Kidney tubule cell (primary cell): ENCODE measurements at regions not wholly inside any gene's neighbourhood (a gene's known extent, or its start where the extent isn't known, plus 50 kb on each side); places are given as distances from the start of the nearest gene placed in this dataset.
"Not testable (repeated sequence)": the region's sequence is repeated elsewhere in the genome, so short reads cannot be mapped to it uniquely, and the experiment has no call there.

ENCODE experiments used
- DNase-seq: peaks from one replicate; pipeline ENCODE4 v3.0.0-alpha.2; 2018; ENCODE audit warnings: low spot score

DNA sequence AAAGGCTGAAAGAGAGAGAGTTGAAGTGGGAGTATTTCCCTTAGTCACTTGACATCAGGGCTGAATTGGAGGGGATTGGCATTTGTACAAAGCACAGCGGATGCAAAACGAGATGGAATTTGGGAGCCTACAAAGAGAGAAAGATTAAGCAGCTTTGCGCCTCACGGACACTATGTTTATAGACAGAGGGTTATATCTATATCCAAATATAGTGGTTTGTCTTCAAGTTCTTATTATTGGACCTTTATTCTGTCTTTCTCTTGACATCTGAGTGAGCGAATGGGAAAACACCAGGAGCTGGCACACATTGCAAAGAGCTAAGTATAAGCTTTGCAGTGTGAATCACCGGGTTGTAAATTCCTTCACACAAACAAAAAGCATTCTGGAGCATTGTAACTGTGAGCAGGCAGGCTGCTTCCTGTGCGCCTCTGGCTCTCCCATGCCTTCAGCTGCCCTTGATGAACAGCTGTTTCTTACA is 500.2 kb downstream of the STIM2 start:
- DNase-seq: peak; percentile 43

DNA sequence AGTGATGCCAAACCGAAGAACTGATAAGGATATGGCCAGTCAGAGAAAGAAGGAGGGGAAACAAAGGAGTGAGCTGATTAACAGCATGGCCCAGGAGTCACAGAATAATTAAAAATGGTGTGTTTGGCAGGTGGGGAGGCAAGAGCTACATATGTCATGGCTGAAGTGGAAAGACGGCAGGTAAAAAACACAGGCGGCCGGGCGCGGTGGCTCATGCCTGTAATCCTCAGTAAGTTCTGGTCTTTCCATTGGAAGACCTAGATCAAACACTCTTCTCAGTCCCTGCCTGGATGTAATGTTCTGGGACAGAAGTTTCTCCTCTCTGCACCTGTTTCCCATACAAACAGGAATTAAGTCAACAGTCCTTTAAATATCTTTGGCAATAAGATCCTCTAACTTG is 503.9 kb downstream of the STIM2 start:
- no peak for DNase-seq

DNA sequence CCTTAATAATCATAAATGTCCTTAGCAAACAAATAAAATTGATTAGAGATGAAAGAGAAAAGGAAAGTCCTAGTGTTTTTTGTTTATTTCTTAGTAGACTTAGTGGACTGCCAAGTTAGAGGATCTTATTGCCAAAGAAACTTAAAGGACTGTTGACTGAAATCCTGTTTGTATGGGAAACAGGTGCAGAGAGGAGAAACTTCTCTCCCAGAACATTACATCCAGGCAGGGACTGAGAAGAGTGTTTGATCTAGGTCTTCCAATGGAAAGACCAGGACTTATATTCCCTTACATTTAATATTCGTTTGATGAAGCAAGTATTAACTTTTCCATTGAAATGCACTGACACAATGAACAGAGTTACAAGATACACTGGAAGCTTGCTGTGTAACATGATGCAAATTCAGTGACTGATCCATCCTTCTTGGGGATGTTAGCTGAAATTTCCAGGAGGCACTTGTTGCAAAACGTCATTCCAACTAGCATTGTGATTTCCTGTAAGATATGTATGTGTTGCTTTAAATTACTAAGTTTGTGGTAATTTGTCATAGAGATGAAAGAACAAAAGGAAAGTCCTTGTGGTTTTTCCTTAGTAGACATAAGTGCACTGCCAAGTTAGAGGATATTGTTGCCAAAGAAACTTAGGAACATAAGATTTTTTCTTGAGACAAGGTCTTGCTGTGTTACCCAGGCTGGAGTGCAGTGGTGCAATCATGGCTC is 505.6 kb downstream of the STIM2 start:
- peak; percentile 8 for DNase-seq

GRCh38 chr4:27368781-27369180 is 508.1 kb downstream of the STIM2 start:
- no peak for DNase-seq

GRCh38 chr4:27381815-27382214 is 521.2 kb downstream of the STIM2 start:
- no peak for DNase-seq

DNA sequence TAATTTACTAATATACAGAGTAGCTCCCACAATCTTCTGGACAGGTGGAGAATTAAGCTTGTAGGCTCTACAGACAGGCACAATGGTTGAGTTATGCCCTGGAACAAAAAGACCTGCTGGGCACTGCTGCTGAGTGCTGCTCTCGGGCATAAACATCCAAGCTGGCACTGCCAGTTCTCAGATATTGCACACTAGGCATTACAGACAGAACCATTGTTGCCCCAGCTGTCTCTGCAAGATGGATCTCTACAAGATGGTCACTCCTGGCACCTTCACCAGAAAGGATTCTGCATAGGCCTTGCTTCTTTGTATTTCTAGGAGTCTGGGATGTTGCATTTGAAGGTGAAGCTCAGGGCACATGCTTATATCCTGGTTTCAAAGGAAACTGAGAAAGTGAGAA is 527.1 kb downstream of the STIM2 start:
- no peak for DNase-seq

DNA sequence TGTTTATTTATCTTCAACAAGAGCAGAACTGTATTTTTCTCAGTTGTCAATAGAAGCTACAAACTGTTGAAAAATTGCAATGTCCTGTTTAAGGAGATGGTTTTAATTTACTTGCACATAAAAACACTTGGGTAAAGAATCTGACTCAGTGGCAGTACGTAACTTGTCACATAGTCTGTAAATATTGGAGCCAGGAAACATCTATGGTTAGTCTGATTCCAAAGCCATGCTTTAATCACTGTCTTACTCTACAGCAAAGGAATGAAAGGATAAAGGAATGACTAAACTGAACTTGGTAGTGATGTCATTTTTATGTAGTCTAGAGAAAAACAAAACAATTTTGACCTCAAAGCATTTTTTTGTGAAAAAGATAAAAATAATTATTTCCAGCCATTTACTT is 537.2 kb downstream of the STIM2 start:
- DNase-seq: peak; percentile 51

GRCh38 chr4:27398631-27399310 is 538.1 kb downstream of the STIM2 start:
- no peak for DNase-seq

DNA sequence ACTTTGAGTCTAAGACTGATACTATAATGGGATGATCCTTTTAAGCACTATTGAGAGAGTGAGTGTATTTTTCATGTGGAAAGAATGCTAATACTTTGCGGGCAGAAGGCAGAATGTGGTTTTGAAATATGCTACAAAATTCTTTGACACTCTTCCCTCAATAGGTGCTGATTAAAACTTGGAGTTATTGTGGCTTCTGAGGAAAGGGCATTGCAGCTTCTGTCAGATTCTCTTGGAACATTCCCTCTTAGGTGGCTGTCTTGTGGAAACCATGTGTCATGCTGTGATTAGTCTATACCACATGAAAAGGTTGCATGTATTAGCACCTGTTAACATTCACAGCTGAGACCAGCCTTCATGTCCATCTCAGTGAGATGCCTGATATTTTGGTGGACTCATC is 547.0 kb downstream of the STIM2 start:
- no peak for DNase-seq

DNA sequence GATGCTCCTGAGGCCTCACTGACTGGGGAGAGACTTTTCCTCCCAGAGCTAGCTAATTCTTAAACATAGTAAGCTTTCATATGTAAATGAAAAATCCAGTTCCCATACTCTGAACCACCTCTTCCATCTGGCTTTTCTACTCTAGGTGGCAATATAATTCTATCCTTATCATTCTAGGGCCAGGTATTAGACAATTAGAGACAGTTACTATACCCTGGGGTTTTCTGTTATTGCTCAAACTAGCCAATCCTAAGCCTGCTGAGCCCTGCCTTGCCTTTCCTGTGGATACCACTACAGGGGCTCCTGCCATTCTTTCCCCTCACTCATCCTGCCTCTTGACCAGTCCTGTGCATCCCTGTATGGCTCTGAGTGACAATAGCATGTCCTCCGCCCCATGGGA is 552.0 kb downstream of the STIM2 start:
- no peak for DNase-seq

DNA sequence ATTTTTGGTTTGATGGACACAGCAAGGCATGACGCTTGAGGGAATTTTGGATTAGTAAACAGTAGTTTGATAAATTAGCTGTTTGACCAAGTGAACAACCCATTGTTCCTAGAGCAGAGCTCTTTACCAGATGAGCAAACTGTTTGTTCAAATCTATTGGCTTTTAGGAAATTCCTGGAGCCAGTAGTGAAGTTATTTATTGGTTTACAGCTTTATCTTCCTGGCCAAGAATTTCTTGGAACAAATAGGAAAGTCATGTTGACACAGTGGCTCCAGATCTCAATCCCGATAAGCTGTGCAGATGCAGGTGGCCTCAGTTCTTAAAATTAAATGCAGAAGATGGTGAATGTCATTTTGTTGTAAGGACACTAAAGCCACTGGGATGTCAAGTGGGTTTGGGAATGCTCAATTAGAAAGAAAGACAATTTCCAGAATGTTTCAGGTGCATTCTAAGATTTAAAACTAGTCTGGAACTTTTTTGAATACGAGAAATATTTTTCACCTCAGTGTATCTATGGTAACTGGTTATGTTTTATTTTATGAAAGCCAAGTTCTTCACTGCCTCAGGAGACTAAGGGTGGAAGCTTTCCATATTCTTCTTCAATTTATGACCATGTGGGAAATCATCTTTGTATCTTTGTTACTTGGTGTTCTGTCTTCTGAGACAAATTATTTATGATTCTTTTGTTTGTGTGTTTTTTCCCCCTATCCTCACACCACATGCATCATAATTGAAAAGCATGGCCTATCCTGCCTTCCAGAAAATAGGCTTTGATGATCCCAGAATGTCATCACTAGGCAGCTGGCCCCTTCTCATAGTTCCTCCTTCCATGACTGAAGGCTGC is 554.5 kb downstream of the STIM2 start:
- no peak for DNase-seq

DNA sequence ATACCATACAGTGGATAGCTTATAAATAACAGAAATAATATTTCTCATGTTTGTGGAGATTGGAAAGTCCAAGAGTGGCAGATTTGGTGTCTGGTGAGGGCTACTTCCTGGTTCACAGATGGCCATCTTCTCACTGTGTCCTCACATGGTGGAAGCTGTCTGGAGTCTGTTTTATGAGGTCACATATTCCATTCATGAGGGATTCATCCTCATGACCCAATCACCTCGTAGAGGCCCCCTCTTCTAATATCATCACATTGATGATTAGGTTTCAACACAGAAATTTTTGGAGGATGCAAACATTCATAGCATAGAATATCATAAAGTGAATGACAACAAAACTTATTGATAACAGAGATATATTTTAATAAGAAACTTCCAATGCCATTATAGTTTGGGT is 568.0 kb downstream of the STIM2 start:
- no peak for DNase-seq

GRCh38 chr4:27429364-27429871 is 568.8 kb downstream of the STIM2 start:
- no peak for DNase-seq

DNA sequence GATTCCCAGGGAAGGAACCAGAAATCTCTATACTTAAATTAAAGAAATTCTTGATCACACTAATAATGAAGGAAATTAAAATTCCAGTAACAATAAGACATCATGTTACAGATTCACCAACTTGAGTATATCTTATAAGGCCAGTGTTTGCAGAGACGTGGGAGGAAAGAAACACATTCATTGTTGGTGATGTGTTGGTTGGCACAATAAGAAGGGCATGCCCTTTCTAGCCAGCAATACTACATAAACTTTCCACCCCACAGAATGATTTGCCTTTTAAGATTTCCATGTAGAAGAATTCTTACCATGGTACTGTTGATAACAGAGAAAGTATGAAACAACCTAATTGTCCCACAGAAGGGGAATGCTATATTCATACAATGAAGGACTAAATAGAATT is 581.5 kb downstream of the STIM2 start:
- no peak for DNase-seq

GRCh38 chr4:27442661-27443060 is 582.0 kb downstream of the STIM2 start:
- DNase-seq: not testable (repeated sequence)

GRCh38 chr4:27463816-27464215 is 603.2 kb downstream of the STIM2 start:
- peak; percentile 70 for DNase-seq

DNA sequence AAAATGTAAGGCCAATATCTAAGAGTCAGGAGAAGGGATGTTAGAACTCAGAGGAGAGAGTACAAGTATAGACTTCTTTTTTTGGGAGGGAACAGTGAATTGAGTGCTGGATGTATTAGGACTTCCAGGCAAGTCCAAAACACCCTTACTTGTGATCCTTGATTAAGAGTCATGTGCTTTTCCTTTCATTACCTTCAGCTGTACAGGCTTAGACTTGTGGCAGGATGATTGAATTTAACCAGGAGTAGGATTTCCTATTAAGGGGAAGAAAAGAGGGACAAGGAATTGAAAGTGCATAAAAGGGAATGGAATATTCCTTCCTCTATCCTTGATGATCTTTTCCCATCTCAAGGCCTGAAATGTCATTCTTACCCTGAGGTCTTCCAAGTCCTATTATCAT is 606.7 kb downstream of the STIM2 start:
- DNase-seq: no peak

GRCh38 chr4:27472364-27472763 is 611.7 kb downstream of the STIM2 start:
- no peak for DNase-seq

DNA sequence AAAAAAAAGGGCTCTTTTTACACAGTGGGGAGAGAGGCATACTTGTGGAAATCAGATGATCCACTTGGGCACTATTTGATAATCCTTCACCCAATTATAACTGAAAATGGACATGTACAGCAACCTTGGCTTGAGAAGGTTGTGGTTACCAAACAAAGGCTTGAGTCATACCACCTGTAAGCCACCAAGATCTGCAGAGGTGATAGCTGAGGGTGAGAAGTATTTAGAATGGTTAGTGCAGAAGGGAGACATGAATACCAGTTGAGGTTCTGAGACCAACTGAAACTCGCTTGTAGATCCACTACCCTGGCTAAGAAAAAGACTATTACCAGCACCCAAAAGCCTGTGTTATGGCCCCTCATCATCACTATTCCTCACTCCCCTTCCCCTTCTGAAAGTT is 614.0 kb downstream of the STIM2 start:
- DNase-seq: peak; percentile 13

- DNase-seq: no peak
Measured at GRCh38 chr4:27484216-27484615, 623.6 kb downstream of the STIM2 start.

- DNase-seq: no peak
Measured at GRCh38 chr4:27490315-27490714, 629.7 kb downstream of the STIM2 start.

GRCh38 chr4:27490766-27491165 is 630.1 kb downstream of the STIM2 start:
- no peak for DNase-seq

DNA sequence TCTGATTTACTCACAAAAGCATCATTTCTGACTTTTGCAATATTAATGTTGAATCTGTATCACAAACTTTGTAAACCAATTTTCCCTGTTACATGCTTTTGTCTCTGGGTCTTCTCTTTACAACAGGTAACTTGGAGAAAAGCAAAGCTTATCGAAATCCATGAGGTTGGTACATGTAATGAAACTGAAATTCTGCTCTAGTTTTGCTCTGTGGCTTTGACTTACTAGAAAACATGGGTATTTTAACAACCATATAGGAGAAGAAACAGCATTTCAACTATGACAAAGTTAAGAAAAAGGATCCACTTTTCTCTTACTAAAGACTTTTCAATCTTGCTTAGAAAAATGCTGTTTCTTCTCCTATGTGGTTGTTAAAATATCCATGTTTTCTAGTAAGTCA is 645.8 kb downstream of the STIM2 start:
- no peak for DNase-seq
